ENCODE measurements at regions not wholly inside any gene's neighbourhood (a gene's known extent, or its start where the extent isn't known, plus 50 kb on each side); places are given as distances from the start of the nearest gene placed in this dataset.

DNA sequence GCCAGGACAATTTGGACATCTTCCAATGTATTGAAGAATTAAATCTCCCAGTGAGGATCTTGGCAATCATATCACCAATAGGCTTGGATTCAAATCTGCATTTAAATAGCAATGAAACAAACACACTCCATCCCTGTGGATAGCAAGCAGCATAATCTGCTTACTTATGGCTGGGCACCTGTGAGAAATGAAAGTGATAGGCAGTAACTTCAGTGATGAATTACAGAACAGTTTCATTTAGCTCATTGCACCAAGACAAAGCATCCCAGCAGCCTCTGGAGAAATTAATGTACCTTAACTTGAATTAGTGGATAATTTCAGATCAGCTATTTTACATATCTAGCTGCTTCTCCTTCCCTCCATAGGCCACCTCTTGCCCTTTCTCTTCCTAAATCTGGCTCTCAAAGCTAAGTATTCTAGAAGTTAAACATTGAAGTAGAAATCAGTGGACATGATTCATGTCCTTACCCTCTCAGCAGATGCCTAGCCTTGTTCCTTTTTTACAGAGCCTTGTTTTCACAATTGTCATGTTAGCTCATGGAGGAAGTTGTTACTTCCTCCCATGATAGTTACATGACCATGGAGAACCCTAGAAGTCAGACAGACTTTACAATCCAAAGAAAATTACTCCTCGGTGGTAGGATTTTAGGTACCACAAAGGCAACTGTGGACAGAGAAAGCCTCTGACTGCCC lies 88.5 kb upstream of the TACR1 start:
- Histone ChIP-seq H3K4me1 (no peaks in the 10 kb centered on the region), H3K27me3 (no peaks in the 10 kb centered on the region), H3K9me3 (no peaks in the 10 kb centered on the region), H3K27ac (no peak overlapping the region), H3K4me3 (no peak overlapping the region), H3K36me3 (no peaks in the 10 kb centered on the region)
- 69 to 96% (median 79%) methylated on average over 1 of the region's 1 CpG for WGBS, 5 donors
- intact Hi-C loops (cut with DNase I; ENCODE audit: low total_unique reads): no loop called here
- DNase-seq: no peak
- TF ChIP-seq, protein P1, sequence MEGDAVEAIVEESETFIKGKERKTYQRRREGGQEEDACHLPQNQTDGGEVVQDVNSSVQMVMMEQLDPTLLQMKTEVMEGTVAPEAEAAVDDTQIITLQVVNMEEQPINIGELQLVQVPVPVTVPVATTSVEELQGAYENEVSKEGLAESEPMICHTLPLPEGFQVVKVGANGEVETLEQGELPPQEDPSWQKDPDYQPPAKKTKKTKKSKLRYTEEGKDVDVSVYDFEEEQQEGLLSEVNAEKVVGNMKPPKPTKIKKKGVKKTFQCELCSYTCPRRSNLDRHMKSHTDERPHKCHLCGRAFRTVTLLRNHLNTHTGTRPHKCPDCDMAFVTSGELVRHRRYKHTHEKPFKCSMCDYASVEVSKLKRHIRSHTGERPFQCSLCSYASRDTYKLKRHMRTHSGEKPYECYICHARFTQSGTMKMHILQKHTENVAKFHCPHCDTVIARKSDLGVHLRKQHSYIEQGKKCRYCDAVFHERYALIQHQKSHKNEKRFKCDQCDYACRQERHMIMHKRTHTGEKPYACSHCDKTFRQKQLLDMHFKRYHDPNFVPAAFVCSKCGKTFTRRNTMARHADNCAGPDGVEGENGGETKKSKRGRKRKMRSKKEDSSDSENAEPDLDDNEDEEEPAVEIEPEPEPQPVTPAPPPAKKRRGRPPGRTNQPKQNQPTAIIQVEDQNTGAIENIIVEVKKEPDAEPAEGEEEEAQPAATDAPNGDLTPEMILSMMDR (IDR thresholded peaks at IDR 0.05): no peak
- no peak for TF ChIP-seq EP300 (IDR thresholded peaks at IDR 0.05)
- TF ChIP-seq POLR2A (IDR thresholded peaks at IDR 0.05): no peak
- TF ChIP-seq POLR2AphosphoS5 (IDR thresholded peaks at IDR 0.05): no peak

DNA sequence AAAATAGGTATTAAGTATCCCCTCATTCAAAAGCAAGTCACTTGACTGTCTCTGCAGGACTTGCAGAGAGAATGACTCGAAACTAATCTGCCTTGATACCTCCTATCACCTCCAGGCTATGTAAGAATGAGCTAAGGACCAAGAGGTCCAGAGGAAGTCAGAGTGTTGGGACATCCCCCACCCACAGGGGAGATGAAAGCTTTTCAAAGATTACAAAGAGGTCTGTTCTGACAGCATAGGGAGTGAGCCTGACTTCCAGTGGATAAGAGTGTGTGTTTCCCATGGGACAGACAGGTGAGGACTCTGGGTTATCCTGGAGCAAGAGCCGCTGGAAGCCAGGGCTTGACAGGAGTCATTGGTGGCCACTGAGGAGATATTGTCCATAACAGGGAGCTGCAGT lies 85.0 kb upstream of the TACR1 start:
- H3K27me3 ChIP-seq: no peaks in the 10 kb centered on the region
- H3K4me1 ChIP-seq: no peaks in the 10 kb centered on the region
- H3K27ac ChIP-seq: no peak overlapping the region
- TF ChIP-seq EP300 (IDR thresholded peaks at IDR 0.05) (no peak), POLR2A (IDR thresholded peaks at IDR 0.05) (no peak), POLR2AphosphoS5 (IDR thresholded peaks at IDR 0.05) (no peak)
- TF ChIP-seq, protein P1 (IDR thresholded peaks at IDR 0.05): no peak
- WGBS, 5 donors: 77 to 81% (median 77%) methylated on average over 2 of the region's 2 CpGs
- no peak for DNase-seq
- no peaks in the 10 kb centered on the region for H3K9me3 ChIP-seq
- no peaks in the 10 kb centered on the region for H3K36me3 ChIP-seq
- intact Hi-C loops (cut with DNase I; ENCODE audit: low total_unique reads): no loop called here
- H3K4me3 ChIP-seq: no peak overlapping the region

DNA sequence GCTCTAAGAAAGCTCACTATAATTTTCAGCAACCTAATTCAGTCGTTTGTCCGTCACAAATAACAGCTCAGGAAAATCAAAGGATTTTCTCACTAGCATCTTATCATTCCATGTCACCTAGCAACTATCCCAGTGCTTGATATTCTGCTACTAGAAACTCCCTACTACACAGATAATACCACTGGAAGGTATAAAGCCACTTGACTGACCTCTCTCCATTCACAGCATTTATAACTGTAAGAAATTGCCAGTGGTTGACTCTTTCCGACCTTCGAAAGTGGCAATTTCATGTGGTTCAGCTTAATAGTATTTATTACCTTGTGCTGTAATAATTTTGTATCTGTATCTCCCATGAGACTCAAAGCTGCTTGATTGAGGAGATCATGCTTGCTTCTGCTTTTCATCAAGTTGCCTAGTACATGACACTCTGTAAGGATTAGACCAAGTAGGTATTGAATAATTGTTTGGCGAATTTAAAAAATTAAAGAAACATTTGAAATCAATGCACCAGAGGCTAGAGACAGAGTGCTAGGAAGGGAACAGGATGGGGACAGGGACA lies 79.6 kb upstream of the TACR1 start:
- intact Hi-C loops (cut with DNase I; ENCODE audit: low total_unique reads): no loop called here
- Histone ChIP-seq H3K4me3 (no peak overlapping the region), H3K27me3 (no peaks in the 10 kb centered on the region), H3K36me3 (no peaks in the 10 kb centered on the region), H3K9me3 (no peaks in the 10 kb centered on the region), H3K27ac (no peak overlapping the region), H3K4me1 (no peaks in the 10 kb centered on the region)
- no peak for DNase-seq
- TF ChIP-seq POLR2AphosphoS5 (IDR thresholded peaks at IDR 0.05): no peak
- TF ChIP-seq POLR2A (IDR thresholded peaks at IDR 0.05): no peak
- no peak for TF ChIP-seq EP300 (IDR thresholded peaks at IDR 0.05)
- TF ChIP-seq, protein P1 (IDR thresholded peaks at IDR 0.05): no peak
- WGBS, 5 donors: 76 to 91% (median 89%) methylated on average over 5 of the region's 5 CpGs

DNA sequence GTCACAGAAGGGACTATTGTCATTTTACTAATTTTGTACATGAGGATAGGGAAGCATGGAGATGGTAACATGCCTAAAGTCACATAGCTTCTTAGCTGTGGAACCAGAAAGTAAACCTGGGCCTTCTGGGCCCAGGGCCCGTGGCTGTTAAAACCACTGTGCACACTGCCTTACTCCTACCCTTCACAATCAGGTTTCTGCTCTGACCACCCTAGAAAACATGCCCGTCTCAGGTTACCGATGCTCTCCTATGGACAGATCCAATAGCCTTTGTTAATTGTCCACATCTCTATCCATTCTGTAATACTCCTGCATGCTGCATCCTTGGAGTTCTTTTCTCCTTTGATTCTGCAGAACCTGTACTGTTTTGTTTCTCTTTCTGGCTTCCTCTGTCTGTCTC lies 79.0 kb upstream of the TACR1 start:
- H3K4me3 ChIP-seq: no peak overlapping the region
- H3K9me3 ChIP-seq: no peaks in the 10 kb centered on the region
- no peaks in the 10 kb centered on the region for H3K4me1 ChIP-seq
- intact Hi-C loops (cut with DNase I; ENCODE audit: low total_unique reads): no loop called here
- WGBS, 5 donors: 83 to 93% (median 88%) methylated on average over 3 of the region's 3 CpGs
- no peak for TF ChIP-seq POLR2A (IDR thresholded peaks at IDR 0.05)
- no peak for TF ChIP-seq EP300 (IDR thresholded peaks at IDR 0.05)
- TF ChIP-seq, protein P1 (IDR thresholded peaks at IDR 0.05): no peak
- no peak for TF ChIP-seq POLR2AphosphoS5 (IDR thresholded peaks at IDR 0.05)
- no peak for DNase-seq
- H3K27ac ChIP-seq: no peak overlapping the region
- no peaks in the 10 kb centered on the region for H3K36me3 ChIP-seq
- H3K27me3 ChIP-seq: no peaks in the 10 kb centered on the region

All from stomach (tissue), 8 donors.